ENCODE measurements at regions not wholly inside any gene's neighbourhood (a gene's known extent, or its start where the extent isn't known, plus 50 kb on each side); places are given as distances from the start of the nearest gene placed in this dataset.

GRCh38 chr3:197424266-197424665, 125.9 kb upstream of the DLG1 start:
- WGBS, 2 experiments (ENCODE audit: extremely low coverage in 1 of 2, insufficient coverage in 1 of 2, insufficient read length in 1 of 2, insufficient replicate concordance in 2 of 2, low coverage in 1 of 2, low lambda C conversion rate in 2 of 2, missing lambda C conversion rate in 1 of 2): 81% methylated on average over 11 of the region's 11 CpGs; no CpG with 5 or more reads in 1 of the 2 experiments
- CTCF ChIA-PET (ENCODE audit: partially characterized antibody): interaction anchor here (0.6 to 1.6 kb wide), 4 partner anchors 11 to 167 kb away, joined by 3 to 4 read pairs (median 3); no protein-coding TSS in a partner anchor
- TF ChIP-seq RAD21 (IDR thresholded peaks at IDR 0.05 in 1 of 2, conservative IDR thresholded peaks at IDR 0.05 in 1 of 2; ENCODE audit: low read depth in 2 of 2, low read length in 2 of 2) (no peak), POLR2A (IDR thresholded peaks at IDR 0.05; ENCODE audit: control extremely low read depth in 1 of 2, low read depth in 2 of 2, low read length in 2 of 2) (no peak), SUZ12 (IDR thresholded peaks at IDR 0.05; ENCODE audit: low read length) (no peak), GTF2F1 (IDR thresholded peaks at IDR 0.05; ENCODE audit: borderline replicate concordance, low read depth, low read length) (no peak), YY1 (IDR thresholded peaks at IDR 0.05; ENCODE audit: low read depth, low read length) (no peak), RFX5 (IDR thresholded peaks at IDR 0.05; ENCODE audit: borderline replicate concordance, low read depth, low read length) (no peak), JUN (IDR thresholded peaks at IDR 0.05; ENCODE audit: low read depth, low read length) (no peak), FOSL1 (IDR thresholded peaks at IDR 0.05; ENCODE audit: insufficient read depth, low read depth, low read length) (no peak), TCF12 (IDR thresholded peaks at IDR 0.05; ENCODE audit: low read depth, low read length) (no peak), NRF1 (IDR thresholded peaks at IDR 0.05; ENCODE audit: low read depth, low read length) (no peak), CHD1 (IDR thresholded peaks at IDR 0.05; ENCODE audit: low read depth, low read length) (no peak), KDM5A (IDR thresholded peaks at IDR 0.05; ENCODE audit: low read length) (no peak), MAFK (IDR thresholded peaks at IDR 0.05; ENCODE audit: low read depth, low read length) (no peak), KDM4A (IDR thresholded peaks at IDR 0.05; ENCODE audit: low read depth, low read length, severe bottlenecking) (no peak), POLR2AphosphoS5 (IDR thresholded peaks at IDR 0.05; ENCODE audit: low read depth, low read length) (no peak), EZH2 (IDR thresholded peaks at IDR 0.05; ENCODE audit: low read depth, low read length, severe bottlenecking) (no peak)

More at GRCh38 chr3:197424266-197424665, 125.9 kb upstream of the DLG1 start:
- Histone ChIP-seq H4K8ac (ENCODE audit: extremely low read depth, insufficient read depth, low read length) (no peak overlapping the region), H3K79me2 (ENCODE audit: control insufficient read depth in 1 of 2, insufficient read depth in 2 of 2, low read length in 2 of 2) (no peaks in the 10 kb centered on the region), H2AFZ (ENCODE audit: low read length) (no peak overlapping the region), H3K4ac (replicated peaks; ENCODE audit: insufficient read length, low read depth, low read length) (no peak overlapping the region), H4K5ac (ENCODE audit: insufficient read length, low read depth, low read length) (no peak overlapping the region), H3K9ac (replicated peaks in 1 of 4; ENCODE audit: extremely low read depth in 1 of 4, low read depth in 3 of 4, low read length in 3 of 4) (no peak overlapping the region), H3K27me3 (replicated peaks in 1 of 4; ENCODE audit: control insufficient read depth in 3 of 4, extremely low read depth in 1 of 4, insufficient read depth in 3 of 4, low read length in 3 of 4) (no peaks in the 10 kb centered on the region; a peak in 1 of 7 replicates), H3K79me1 (ENCODE audit: low read depth, low read length) (no peaks in the 10 kb centered on the region), H3K56ac (replicated peaks; ENCODE audit: insufficient read length, low read depth, low read length) (no peak overlapping the region), H2AK5ac (ENCODE audit: low read depth, low read length) (no peak overlapping the region), H4K91ac (replicated peaks; ENCODE audit: insufficient read length, low read length) (no peak overlapping the region), H2BK5ac (ENCODE audit: low read depth, low read length) (no peak overlapping the region), H2BK12ac (ENCODE audit: low read depth, low read length) (no peak overlapping the region), H3K23me2 (ENCODE audit: low read depth, low read length) (no peaks in the 10 kb centered on the region), H3K18ac (ENCODE audit: extremely low read depth, low read length) (no peak overlapping the region), H2BK120ac (replicated peaks; ENCODE audit: low read depth, low read length) (no peak overlapping the region), H3K4me2 (ENCODE audit: insufficient read depth in 1 of 2, low read depth in 2 of 2, low read length in 2 of 2) (no peak overlapping the region), H3K4me1 (replicated peaks in 1 of 4; ENCODE audit: control insufficient read depth in 3 of 4, insufficient read depth in 4 of 4, low read length in 3 of 4) (peaks cover 0 to 3% (median 0%) of the 10 kb centered on the region in 4 experiments; a peak in 1 of 7 replicates), H4K20me1 (replicated peaks in 1 of 2; ENCODE audit: control insufficient read depth in 1 of 2, insufficient read depth in 2 of 2, low read length in 2 of 2) (no peaks in the 10 kb centered on the region), H3K14ac (ENCODE audit: insufficient read length) (no peak overlapping the region), H3K27ac (ENCODE audit: low read depth, low read length) (no peak overlapping the region), H2BK15ac (ENCODE audit: low read length) (no peak overlapping the region), H3K4me3 (ENCODE audit: extremely low read depth in 1 of 4, insufficient read depth in 2 of 4, low read depth in 3 of 4, low read length in 4 of 4) (no peak overlapping the region), H3K9me3 (ENCODE audit: insufficient read depth in 2 of 2, low read depth in 1 of 2, low read length in 1 of 2) (no peaks in the 10 kb centered on the region), H2BK20ac (ENCODE audit: low read length) (no peak overlapping the region), H3K36me3 (ENCODE audit: control insufficient read depth in 2 of 4, insufficient read depth in 4 of 4, low read length in 3 of 4) (no peaks in the 10 kb centered on the region), H3K23ac (ENCODE audit: insufficient read length) (no peak overlapping the region)
- DNase-seq (ENCODE audit: low read depth in 1 of 2, low spot score in 2 of 2): no peak
- POLR2A ChIA-PET (ENCODE audit: partially characterized antibody): interaction anchor here (0.8 to 1.2 kb wide), 2 partner anchors 85 to 88 kb away, joined by 3 read pairs; no protein-coding TSS in a partner anchor
- no peak for FAIRE-seq

Measured in H1 (cell line).